CD4-positive, alpha-beta T cell treated with Interleukin-6 for 4 hours (primary cell): ENCODE measurements at regions not wholly inside any gene's neighbourhood (a gene's known extent, or its start where the extent isn't known, plus 50 kb on each side); places are given as distances from the start of the nearest gene placed in this dataset.
A peak's percentile ranks its signal among the peaks of the same experiment; 100 is the strongest.

ENCODE experiments used
- DNase-seq: peaks from one replicate; pipeline ENCODE4 v3.0.0-alpha.2; 2020; ENCODE audit warnings: mixed read lengths

DNA sequence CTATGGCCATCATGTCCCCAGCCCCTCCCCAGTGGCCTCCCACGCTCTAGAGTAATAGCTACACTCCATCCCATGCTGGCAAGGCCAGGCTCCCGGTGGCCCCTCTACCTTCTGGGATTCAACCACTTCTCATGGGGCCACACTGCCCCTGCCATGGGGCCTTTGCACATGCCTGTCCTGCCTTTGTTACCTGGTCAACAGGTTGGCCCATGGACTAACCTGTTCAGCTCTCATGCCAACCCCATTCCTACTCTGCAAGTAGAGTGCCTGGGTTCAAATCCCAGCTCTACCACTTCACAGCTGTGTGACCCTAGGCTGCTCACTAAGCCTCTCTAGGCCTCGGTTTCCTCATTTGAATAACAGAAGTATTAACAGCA lies 98.5 kb downstream of the RFLNA start:
- no peak for DNase-seq

GRCh38 chr12:124392667-124393413 lies 97.9 kb downstream of the RFLNA start:
- DNase-seq = no peak

DNA sequence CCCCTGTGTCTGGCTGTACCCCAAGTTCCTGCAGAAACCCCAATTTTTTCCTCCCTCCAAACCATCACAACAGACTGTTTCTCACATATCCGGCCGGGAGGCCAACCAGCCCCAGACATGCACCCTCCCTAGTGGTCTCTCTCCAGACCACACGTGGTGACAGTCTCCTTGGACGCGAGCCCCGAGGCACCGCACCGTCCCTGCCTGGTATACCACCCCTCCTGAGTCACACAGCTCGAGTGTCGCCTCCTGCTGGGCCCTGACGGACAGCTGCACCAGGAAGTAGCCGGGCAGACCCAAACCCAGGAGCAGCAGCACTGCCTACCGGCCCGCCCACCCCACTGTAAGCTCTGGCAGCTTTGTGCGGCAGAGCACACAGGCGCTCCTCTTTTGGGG lies 97.4 kb downstream of the RFLNA start:
- no peak for DNase-seq

DNA sequence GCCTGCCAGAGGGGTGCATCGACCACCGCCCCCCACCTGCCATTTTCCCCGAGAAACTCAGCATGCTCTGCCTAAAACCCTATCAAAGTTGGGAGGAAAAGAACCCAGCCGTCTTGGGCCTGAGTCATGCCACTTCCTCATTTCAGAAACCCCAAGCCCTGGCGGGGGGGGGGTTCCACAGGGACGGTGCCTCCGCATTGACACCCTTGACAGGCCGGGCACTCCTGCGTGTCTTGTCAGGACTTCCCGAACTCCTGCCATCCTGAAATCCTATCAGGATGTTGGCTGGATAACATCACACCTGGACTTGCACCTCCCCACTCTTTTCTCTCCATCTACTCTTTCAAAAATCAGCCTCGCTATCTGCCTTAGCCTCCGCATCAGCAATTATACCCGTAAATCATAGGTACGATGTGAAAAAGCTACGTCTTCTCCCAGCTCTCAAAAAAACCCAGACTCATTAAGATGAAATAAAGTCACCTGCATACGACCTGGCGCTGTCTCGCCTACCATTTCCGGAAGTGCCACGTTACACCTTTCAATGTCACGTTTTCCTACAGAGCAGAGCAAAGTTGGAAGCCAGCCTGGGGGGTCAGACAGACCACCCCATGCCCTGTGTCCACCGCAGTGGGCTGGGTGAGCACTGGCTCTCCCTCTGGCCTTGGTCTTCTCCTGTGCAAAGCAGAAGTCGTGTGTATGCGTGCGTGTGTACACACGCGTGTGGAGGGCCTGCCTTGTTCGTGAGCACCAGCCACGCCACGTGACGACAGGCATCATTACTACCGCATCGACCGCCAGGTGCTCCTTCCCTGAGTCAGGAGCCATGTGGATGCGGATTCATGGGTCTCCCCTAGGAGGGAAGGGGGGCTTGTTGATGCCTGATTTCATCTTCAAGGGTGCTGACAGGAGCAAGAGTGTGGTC lies 96.7 kb downstream of the RFLNA start:
- DNase-seq = peak; percentile 71

DNA sequence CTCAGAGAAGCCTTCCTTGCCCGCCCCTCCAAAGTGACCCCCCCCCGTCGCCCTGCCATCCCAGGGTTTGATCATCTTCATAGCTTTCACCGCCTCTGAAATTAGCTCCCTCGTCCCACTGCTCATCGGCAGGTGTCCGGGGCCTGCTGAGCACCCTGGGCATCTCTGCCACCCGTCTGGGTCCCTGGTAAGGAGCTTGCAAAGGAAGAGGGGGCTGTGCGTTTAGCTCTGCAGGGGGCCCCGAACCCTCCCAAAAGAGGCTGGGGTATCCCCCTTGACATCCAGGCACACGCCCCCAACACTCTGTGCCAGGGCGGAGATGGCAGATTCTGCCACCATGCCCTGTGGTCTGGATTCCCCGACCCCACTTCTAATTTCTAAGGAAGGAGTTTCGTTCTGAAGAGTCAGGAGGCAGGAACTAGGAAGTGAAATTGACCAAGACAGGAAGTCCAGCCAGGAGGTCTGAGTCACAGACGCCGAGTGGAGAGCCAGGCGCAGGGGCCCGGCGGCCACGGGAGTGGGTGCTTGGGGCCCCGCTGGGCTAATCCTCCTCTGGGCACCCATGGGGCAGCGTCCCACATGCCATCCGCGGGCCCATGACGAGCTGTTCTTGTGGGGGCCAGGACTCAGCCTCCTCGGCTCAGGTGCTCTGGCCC lies 95.7 kb downstream of the RFLNA start:
- DNase-seq = no peak

DNA sequence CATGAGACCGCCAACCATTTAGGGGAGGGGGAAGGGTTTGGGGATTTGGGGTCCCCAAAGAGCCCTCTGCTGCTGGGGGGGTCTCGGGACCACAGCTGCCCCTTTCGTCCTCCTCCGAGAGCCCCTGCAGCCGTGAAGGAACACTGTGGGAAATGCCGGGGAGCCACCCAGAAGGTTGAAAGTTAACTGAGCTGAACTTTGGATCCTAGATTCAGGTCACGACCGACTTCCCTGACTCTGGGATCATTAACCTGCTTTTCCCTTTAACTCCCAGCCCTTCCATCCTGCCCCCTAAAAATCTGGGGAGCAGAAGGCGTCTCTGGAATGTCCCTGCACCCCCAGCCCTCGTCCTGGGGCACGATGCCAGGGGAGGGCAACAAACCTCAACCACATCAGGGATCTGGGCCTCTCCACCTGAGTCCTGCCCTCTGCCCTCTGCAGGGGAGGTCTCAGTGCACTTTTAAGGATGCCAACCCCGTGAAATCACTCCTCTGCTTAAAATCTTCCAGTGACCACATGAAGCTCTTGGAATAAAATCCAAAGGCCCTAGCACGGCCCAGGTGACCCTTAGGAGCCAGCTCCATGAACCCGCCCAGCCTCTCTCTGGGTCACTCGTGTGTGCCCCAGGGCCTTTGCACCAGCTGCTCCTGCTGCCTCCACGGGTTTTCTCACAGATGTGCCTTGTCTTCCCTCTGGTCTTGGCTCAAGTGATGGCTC lies 95.0 kb downstream of the RFLNA start:
- no peak for DNase-seq

DNA sequence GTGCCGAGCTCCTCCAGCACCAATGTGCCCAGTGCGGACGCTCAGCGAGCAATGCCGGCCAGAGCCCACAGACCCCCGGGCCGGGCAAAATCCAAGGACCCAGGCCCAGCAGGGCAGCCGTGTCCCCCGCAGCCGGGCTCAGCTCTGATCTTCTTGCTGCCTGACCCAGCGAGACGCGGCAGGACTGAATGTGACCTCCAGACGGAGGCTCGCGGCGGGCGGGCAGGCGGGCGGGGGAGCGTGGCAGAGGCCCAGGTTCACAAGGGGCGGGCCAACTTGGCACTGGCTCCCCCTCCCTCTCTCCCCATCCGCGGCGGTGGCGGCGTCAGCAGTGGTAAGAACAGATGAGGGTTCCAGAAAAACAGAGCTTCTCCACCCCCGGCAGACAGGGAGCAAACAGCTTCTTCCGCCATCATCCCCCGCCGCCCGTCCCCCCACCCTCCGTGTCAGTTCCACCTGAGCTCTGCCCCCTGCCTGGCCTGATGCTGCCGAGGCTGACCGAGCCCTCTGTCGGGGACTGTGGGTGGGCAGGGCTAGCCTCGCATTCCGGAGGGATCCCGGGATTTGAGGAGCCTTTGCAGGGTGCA lies 94.3 kb downstream of the RFLNA start:
- DNase-seq = peak; percentile 78

DNA sequence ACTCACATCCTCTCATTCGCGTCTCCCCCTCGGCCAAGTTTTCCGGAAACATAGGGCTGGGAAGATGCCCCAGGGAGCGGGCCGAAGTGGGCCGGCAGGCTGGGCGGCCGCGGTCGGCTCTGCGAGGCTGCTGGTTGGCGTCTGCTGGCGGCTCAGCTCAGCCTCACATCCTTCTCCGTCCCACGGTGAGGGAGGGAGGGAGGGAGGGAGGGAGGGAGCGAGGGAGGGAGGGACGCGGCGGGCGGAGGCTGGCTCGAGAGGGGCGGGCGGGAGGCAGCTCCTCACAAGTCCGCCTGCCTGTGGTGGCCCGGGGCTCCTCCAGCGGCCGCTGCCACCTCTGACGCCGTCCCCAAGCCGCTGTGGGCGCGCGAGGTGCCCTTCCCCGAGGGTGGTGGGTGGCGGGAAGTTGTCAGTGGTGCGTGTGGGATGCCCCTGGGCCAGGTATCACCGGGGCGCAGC lies 93.8 kb downstream of the RFLNA start:
- DNase-seq = peak; percentile 53

DNA sequence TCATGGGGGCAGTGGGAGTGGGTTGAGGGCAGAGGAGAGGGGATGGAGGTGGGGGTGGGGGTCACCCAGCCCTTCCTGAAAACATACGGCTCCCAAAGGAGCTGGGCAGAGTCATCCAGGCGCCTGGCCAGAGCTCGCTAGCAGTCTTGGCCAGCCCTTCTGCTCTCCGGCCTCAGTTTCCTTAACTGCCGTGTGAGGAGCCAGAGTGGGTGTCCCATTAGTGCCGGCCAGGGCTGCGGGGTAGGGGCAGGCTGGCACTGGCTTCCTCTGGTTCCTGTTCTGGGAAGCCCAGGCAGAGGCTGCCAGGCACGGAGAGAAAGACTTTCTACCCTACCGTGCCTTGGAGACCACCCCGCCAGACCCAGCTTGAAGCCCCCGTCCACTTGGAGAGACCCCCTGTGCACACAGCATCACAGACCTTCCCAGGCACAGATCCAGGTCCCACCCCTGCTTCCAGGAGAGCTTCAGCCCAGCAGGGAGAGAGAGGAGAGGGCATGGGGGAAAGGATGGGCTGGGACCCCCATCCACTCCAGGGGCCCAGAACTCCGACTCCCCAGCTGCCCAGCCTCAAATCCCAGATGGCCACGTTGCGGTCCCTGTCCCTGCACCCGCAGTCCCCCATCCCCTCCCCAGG lies 93.3 kb downstream of the RFLNA start:
- DNase-seq = no peak

GRCh38 chr12:124387528-124387911 lies 92.6 kb downstream of the RFLNA start:
- DNase-seq = no peak

DNA sequence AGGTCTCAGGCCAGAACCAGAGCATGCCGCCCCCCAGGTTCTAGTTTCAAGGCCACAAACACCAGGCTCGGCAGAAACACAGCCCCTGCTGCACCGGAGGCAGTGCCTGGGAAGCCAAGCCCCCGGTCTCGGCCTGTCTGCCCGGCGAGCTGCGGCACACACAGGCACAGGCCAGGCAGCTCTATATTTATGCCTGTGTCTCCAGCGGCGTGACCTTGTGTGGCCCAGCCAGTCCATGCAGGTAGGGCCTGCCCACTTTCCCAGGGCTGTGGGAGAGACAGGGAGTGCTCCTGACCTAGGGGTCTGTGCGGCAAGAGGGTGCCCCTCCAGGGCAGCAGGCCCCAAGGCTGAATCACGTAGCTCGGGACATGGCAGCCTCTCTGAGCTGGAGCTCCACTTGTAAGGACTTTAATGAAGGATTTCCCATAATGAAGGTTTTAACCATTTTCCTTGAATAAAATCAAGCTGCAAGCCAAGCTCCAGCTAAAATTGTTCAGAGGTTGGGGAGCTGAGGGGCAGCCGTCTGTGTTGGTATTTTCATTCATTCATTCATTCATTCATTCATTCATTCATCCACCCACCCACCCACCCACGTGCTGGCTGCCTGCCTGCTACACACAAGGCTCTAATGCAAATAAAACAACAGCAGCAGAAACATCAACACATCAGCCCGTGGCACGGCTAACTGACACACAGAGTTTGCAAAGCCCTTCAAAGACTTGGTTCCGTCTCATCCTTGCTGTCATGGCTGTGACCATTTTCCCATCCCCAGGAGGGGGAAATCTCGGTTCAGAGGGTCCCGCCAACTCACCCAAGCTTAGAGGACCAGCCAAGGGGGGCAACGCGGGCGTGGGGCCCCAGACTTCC lies 92.0 kb downstream of the RFLNA start:
- no peak for DNase-seq

GRCh38 chr12:124386059-124386458 lies 91.2 kb downstream of the RFLNA start:
- DNase-seq = no peak

GRCh38 chr12:124385219-124385969 lies 90.5 kb downstream of the RFLNA start:
- no peak for DNase-seq

GRCh38 chr12:124384299-124384894 lies 89.5 kb downstream of the RFLNA start:
- no peak for DNase-seq

DNA sequence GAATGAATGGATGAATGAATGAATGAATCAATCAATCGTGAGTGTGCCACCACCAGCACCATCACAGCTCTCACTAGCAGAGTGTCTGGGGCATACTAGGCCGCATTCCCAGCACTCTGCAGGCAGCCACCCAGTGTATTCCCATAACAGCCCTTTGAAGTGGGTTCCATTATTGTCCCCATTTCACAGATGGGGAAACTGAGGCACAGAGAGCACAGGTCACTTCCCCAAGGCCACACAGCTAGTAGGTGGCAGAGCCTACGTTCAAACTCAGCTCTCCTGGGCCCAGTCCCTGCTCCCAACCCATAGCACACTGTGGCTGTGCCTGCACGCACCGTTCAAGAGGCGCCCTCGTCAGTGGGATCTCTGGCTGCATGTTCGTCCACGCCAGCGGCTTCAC lies 88.1 kb downstream of the RFLNA start:
- DNase-seq = no peak

DNA sequence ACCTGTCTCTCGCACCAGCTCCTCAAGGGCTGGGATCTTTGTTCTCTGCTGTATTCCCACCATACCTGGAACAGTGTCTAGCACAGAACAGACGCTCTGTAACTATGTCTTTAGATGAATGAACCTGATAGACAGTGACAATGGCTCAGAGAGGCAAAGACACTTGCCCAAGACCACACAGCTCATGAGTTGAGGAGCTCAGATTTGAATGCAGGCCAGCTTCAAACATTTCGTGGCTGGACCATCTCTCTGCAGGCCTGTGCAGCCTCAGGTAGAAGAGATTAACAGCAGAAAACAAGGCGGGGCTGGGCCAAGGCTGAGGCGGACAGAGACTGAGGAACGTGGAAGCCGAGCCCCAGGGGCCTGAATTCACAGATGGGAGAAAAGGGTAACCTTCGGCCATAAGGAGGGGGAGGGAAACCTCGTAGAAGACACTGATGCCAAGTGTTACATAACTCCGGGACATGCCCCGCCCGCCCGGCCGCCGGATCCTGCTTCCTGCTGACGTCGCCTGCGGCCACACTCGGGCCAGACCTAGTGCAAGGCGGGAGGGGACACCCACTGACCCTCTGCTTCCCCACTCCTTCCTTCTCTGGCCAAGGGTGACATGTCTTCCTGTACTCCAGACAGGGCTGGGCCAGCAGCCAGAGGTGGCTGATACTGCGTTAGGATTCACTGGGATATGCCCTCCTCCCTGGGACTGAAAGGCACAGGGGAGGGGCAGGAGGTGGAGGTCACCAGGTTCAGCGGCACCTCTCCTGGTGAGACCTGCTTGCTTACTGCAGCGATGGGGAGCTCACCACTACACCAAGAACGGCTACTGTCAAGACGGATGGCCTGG lies 86.8 kb downstream of the RFLNA start:
- no peak for DNase-seq

GRCh38 chr12:124380796-124381455 lies 86.0 kb downstream of the RFLNA start:
- no peak for DNase-seq
